ENCODE measurements at regions not wholly inside any gene's neighbourhood (a gene's known extent, or its start where the extent isn't known, plus 50 kb on each side); places are given as distances from the start of the nearest gene placed in this dataset.

DNA sequence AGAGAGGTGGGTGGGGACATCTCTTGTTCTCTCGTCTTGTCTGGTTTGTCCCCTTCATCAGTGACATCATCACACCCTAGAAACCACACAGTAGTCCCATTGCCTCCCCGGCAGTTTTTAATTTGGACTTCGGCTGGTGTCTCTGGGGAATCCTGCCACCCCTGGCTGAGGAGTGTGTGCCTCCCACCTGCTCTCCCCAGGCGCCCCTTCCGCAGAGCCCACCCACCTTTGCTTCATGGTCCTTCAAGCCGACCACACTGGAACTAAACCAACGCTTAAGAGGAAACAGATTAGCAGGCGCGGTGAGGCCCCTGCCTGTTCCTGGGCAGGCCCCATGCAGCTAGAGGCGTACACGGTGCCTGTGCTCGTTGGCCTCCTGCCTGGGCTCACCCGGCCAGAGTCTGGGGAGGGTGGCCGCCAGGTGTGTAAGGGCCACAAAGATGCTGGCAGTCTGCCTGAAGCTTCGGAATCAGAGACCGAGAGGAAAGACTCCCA, 107.6 kb upstream of the SPRY4 start:
- DNase-seq, result no peak

DNA sequence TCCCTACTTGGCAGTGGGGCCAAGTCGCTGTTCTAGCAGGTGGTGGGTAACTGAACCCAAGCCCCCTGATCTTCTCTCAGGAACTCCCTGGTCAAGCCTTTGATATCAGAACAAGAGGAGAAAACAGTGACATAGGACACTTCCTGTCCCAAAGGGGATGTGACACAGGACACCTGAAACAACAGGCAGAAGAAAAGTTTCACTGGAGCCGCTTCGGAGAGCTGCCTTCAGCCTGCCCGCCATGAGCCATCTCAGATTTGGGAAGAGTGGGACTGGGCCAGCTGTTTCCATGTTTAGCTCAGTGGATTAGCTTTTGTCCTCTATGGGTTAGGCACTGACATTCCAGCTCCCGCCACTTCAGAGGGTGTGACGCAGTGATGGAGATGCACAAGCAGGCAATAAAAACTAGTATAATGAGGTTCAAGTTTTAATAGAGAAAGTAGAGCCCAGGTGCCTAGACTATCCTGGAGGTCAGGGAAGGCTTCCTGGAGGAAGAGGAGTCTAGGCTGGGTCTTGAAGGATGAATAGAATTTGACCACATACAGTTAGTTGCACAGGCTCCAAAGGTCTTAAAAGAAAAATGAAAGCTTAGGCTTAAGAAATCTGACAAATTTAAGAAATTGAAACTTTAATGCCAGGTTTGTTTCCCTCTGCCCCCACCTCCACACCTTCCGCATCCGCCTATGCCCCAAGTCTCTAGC, 104.1 kb upstream of the SPRY4 start:
- DNase-seq, result no peak

DNA sequence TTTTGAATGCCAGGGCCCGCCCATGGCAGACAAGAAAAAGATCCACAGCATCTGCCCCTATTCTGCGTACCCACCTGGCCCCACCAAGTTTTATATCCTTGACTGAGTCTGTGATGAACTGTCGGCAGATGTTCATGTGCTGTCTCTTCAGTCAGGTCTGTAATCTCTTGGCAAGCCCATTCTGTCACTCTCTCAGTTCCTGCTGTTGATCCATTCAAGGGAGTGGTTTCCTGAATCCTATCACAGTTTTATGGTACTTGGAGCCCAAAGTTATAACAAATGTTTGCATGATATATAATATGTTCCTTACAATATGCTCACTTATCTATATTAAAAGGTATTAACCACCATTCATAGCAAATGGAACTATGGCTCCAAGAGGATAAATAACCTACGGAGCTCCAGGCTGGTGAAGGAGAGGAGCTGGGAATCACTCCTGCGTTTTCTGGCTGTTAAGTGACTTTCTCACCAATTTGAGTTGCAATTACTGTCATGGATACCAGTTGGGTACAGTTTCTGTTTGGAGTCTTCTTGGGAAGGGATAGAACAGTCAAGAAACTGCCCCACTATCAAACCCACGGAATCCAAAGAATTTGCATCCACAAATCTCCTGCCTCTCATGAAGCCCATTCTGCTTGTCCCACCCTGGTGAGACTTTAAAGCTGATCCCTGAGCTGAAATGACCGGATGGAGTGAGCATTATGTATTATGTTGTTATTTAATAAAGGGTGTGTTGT, 103.4 kb upstream of the SPRY4 start:
- no peak for DNase-seq

DNA sequence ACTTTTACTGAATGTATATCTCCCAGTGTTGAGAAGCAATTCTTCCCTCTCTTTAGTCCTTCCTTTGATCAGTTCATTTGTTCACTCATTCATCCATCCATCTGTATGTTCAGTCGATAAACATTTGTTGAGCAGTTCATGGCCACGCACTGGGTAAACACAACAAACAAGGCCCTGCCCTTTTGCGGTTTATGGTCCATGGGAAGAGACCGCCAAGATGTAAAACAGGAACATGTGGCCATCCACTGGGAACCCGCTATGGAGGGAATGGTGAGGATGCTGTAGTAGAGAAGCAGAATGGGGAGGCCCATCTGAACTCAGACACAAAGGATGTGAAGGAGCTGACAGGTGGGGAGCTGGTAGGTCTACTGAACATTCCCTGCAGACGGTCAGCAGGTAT, 102.7 kb upstream of the SPRY4 start:
- no peak for DNase-seq

DNA sequence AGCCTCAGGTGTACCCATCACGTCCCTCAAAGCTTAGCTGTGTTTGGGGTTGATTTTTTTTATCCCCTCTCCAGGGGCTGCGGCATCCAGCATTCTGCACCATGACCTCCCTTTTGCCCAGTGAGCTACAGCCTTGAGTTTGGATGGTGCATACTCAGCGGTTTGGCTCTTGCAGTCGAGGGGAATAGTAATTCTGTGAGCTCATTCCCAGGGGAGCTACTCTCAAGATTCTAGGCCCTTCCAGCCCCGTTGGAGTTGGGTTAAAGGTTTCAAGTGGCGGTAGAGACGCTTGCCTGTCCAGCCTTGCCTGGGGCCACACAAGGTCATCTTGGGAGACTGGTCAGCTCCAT, 102.2 kb upstream of the SPRY4 start:
- DNase-seq, result no peak

DNA sequence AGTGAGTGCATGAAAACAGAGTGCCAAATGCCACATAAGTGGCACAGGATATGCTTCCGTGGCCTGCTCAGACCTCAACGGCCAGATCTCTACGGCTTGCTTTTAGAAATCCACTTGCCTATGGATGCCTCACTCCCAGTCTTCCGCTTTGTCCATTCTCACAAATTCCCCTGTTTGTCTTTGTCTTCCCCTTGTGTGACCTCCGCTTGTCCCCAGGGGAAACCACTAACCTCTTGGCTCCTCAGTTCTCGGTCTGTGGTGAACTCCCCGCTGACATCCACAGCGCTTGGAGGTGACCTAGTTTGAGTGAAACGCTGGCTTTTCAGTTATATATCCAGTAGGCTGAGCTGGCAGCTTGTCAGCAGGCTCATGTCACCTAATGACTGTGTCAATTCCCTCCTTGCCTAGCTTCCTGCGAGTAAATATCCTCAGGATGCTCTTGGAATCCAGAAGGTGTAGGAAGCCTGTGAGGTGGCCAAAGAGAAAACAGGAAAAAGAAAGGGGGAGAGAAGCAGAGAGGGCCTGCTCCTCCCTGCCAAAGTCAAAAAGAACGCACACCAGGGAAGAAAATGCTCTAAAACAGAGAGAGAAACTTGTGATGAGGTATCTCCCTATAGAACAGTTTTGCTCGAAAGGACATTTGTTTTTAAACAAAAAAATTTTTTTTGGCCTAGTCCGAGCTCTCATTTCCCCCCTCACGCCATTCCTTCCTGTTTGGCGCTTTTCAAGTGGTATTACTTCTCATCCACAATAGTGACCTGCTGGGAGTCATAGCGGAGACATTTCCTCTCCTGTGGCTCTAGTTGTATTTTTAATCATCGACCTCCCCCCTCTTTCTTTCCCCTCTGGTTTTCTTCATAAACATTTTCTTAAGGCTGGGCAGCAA, 101.6 kb upstream of the SPRY4 start:
- no peak for DNase-seq

DNA sequence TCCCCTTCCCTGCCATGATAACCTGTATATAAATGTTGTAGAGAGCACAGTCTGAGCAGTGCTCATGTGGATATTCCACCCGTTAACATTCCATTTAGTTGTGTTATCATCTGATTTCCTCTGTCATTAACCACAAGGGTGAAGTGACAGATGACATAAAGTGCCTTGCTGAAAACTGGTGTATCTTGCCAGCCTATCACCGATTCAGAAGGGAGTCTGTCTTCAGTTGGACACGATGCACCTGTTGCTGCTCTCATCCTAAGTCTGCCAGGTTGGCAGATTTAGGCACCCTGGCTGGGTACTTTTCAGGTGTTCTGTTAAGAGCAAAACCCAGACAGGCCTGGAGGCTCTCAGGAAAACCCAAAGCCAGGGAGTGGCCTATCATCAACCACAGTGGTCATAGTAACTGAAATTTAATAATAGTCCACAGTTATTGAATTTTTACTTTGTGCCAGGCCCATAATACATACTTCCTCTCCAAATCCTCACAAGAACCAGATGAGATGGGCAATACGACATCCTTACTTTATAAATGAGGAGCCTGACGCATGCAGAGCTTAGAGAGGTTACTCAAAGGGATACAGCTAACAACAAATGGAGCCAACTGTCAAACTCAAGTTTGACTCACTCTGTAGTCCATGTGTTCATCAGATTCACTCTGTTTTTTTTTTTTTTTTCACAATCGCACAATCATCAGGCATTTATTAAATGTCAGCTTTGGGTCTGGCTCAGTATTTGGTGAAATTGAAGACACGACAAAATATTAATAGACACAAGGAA, 100.7 kb upstream of the SPRY4 start:
- DNase-seq, result no peak

DNA sequence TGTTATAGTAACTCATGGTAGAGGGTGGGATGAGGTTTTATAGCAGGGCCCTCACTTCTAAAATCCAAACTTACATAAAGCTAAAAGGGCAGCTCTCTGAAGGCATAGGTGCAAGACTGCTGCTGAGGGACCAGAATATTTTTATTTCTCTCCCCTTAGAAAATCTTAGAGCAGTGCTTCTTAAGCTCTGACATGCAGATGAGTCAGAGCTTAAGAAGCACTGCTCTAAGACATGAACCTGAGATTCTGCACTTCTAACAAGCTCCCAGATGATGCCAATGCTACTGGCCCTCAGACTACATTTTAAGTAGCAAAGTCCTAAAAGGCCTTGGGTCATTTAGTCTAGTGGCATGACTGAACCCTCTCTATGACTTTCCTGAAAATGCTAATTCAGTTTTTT, 97.6 kb upstream of the SPRY4 start:
- DNase-seq, result no peak

DNA sequence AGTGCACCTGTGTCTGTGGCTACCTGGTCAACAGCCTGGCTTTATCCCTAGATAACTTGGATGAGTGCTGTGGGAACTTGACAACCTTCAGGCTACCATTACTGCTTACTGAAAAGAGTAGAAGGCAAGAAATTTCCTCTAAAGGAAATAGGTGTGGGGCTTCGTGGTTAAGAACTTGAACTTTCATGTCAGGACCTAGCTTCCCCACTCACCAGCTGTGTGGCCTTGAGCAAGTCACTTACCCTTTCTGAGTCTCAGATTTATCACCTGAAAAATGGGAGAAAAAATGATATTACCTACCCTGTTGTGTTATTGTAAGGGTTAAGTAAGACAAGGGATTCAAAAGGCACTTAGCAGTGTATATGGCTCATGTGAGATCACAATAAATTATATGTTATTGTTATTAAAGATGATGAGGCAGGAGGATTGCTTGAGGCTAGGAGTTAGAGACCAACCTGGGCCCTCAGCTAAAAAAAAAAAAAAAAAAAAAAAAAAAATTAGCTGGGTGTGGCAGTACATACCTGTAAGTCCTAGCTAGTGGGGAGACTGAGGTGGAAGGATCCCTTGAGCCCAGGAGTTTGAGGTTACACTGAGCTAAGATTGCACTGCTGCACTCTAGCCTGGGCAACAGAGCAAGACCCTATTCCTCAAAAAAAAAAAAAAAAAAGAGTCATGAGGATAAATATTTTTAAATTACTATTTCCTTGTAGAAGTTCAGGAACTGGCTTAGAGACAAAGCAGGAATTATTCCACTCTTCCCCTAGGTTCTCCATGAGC, 97.0 kb upstream of the SPRY4 start:
- no peak for DNase-seq

DNA sequence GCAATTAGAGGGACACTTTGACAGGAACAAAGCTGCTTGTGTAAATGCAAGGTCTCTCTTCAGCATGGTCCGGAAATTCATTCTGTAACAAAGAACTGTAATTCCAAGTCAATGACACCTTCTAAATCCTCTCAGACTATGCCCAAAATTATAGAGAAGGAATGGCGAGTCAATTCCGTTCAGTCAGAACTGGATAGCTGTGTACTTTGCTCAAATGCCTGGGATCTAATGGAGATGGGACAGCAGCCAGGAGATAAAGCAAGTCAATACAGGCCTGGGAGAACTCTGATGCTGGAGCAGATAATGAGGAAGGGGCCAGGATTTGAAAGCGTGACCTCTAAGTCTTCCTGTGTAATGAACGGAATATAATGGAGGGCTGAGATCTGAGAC, 96.4 kb upstream of the SPRY4 start:
- DNase-seq, result no peak

DNA sequence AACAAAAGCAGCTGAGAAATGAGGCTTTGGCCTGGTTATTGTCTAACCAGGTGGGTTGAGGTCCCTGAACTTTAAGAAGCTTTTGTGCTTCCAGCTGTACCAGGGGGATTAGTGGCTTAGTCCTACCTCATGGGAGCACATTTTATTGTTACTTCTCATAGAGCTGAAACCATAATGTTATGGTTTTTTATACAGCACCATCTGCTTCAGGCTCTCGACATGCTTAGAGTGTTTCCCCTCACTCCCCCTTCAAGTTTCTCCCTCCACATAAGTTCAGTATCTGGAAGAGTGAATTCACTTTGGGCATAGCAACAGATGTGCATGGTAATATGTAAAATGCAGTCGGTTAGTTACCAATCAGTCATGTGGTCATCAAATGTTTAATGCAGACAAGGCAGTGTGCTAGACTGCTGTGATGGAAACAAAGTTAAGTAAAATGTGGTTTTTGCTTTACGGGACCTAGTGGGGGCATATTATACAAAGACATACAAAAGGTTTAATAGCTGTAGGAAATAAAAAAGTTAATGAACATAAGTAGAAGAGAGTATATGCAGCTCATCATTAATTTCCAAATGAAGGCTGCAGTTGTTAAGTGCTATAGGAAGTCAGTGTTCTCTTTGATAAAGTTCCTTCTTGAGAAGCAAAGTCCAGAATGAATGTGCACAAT, 95.9 kb upstream of the SPRY4 start:
- DNase-seq, result no peak

DNA sequence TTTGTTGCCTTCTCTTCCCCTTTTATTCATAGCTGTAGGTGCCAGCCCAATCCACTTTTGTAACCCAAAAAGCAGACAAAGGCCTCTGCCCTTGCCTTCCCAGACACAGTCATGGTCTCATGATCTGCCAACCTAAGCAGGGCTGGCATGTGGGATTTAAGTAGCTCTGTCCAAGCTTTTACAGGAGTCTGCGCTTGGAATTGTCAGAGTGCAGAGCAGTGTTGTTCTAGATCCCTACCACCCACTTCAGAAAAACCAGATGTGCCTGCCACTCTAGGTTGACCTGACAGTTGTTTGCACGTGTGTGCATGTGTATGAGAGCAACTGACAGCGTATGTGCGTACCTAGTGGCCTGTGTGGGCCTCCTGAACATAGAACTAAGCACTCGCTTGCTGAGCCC, 87.8 kb upstream of the SPRY4 start:
- DNase-seq, result no peak

DNA sequence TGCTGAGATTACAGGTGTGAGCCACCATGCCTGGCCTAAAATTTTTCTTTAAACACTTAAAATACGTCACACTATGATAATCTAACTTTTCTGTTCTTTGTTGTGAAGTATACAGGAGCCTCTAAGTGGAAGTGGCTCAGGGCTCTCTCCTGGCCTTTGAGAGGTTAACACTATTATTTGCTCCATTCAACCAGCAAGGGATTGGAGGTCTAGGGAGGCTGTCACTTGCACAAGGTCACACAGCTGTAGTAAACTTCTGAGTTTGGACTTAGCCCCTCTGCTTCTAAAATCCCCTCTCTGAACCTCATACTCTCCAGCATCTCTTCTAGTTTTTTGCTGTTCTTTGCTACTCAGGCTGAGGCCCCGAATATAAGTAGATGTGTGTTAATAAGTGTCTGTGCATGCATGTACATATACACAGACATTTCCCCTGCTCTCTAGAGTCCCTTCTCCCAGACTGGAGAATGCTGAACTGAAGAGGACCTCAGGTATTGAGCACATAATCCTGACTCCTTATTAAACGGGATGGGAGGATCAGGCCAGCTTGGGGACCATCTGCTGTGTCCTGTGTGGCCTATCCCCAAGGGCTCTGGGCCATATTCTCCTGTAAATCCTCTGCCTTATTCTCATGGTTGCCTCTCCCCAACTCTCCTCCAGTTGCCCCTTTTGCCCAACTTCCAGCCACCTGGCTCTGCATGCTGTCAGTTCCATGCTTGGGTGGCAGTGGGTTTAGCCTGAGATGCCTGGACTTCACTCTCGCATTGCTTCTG, 87.0 kb upstream of the SPRY4 start:
- DNase-seq, result no peak

DNA sequence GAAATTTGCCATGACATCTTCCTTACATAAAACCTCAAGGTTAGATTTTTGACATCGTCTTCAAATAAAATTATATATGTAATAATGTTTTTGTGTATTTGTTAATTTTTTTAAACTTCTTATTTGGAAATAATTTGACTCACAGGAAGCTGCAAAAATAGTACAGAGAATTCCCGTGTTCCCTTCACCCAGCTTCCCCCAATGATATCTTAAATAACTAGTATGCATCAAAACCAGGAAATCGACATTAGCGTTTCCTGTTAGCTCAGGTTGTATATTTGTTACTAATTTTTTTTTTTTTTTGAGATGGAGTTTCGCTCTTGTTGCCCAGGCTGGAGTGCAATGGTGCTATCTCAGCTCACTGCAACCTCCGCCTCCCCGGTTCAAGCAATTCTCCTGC, 86.3 kb upstream of the SPRY4 start:
- DNase-seq, result no peak

DNA sequence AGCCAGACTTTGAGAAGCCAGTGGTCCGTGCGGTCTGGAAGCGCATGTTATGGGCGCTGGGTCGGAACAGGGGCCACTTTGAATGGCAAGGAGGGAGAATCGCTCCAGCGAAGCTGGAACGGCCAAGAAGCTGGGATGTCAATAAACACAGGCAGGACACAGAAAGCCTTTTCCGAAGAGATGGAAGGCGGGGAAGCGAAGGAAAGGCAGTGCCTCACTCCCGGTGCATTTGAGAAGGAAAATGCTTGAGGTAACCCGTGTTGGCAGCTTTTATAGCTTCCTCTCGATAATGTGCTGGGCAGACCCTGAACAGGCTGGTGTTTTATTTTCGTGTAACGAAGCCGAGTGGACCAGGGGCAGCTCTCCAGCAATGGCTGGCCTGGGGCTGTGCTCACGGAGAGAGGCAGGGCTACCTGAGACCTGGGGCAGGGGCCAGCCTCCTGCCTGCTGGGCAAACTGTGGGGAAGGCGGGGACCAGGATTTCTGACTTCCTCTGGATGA, 84.2 kb upstream of the SPRY4 start:
- DNase-seq, result no peak

DNA sequence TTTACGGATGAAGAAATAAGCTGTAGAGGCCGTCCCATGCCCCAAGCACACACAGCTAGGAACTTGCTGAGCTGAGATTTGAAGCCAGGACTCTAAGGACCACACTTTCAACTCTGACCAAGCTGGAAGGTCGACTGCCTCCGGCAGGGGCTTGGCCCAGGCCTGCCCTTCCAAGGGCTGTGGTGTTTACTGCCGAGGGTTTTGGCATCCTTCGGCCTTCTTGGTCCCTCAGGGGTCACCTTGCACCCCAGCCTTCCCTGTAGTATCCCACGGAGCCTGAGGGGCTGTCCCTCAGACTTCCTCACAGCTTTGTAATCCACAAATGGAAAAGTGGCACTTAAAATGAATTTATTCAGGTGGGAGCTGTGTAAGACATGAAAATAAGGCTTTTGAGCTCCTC, 83.7 kb upstream of the SPRY4 start:
- DNase-seq, result no peak

DNA sequence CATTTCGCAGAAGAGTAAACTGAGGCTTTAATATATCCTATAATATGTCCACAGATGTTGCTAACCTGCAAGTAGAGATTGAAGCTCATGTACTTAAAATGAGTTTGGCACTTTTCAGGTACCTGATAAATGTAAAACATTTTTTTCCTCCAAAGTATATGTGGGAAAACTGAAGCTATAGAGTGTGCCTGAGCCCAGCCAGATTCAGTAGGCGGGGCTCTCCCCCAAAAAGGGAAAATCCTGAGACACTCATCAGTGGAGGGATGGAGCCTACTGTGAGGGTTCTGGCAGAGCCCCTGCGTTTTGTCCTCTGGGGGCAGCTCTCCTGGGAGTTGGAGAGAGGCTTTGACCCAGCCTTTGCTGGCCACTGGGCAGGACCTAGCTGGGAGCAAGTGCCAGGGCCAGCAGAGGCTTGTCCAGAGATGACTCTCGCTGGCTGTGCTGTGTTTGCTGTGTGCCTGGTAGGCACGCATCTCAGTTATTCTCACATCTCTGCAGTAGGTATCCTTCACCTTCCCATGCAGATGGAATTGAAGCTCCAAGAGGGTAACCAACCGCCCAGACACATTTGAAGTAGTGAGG, 81.1 kb upstream of the SPRY4 start:
- DNase-seq, result no peak

DNA sequence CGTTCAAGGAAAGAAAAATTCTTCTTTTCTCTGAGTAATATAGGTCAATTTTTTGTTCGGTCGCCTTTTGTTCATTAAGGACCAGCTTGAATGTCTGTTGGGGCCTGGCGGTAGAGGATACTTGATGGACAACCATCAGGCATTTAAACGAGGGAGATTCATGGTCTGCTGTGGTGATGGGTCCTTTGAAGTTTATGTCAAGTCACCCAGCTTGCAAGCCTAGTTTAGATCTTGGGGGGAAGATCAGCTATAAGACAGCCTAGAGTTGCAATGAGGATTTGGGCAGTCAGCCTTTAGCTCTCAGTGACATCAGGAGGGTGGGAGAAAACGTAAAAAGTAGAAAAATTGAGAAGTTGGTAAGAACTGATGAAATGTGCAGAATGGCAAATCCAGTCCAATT, 80.2 kb upstream of the SPRY4 start:
- DNase-seq, result no peak

DNA sequence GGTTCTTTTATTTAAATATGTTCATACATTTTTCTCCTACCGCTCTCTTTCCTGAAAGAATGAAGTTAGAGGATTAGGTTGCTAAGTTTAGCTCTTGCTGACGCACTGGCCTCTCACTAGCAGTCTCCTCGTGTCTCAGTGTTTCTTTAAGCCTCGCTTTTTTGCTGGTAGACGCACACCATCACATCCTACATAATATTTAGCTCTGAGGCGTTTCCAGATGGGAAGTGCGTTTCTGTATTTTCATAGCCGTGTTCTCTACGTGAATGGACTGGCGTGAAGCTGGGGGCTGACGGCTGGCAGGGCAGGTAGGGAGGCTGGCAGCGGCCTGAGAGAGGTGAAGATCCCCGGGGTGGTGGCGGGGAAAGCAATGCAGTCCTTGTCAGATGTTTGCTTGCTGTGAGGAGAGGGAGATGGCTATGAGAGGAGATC, 79.2 kb upstream of the SPRY4 start:
- DNase-seq, result no peak

DNA sequence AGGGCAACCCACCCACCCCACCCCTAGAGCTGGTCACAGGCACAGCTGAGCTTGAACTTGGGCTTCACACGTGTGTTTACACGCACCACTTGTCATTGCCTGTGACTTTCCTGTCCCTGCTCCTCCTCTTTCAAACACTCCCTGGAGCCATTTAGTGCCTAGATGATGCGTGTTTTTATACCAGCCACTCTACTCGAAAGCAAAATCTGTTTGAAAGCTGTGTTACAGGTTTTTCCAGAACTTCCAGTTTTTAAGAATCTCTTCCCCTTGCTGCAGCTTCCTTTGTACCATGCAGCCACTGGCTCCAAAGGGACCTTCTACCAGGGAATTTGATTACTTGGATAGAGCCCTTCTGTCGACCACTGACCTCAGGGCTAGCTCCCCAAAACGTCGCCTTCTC, 78.8 kb upstream of the SPRY4 start:
- no peak for DNase-seq
